Middle frontal gyrus (tissue), 1 donor: ENCODE measurements at regions not wholly inside any gene's neighbourhood (a gene's known extent, or its start where the extent isn't known, plus 50 kb on each side); places are given as distances from the start of the nearest gene placed in this dataset.
"Not testable (repeated sequence)": the region's sequence is repeated elsewhere in the genome, so short reads cannot be mapped to it uniquely, and the experiment has no call there.

Experiments used
- DNase-seq: peaks from one replicate; pipeline ENCODE4 v3.0.0-alpha.2; 2015; ENCODE audit warnings: low spot score; ENCODE audit errors: extremely low spot score

- DNase-seq: no peak
These were observed 283.8 kb upstream of the CA10 start for GRCh38 chr17:52442350-52442749.

- no peak for DNase-seq
These were observed 262.1 kb upstream of the CA10 start for GRCh38 chr17:52420555-52421078.

GRCh38 chr17:52419229-52419641, 260.7 kb upstream of the CA10 start:
- no peak for DNase-seq

- DNase-seq: no peak
These were observed 252.3 kb upstream of the CA10 start for GRCh38 chr17:52410781-52411180.

GRCh38 chr17:52409222-52409621, 250.7 kb upstream of the CA10 start:
- DNase-seq: not testable (repeated sequence)

GRCh38 chr17:52395308-52395707, 236.8 kb upstream of the CA10 start:
- no peak for DNase-seq

- DNase-seq: no peak
These were observed 231.9 kb upstream of the CA10 start for GRCh38 chr17:52390422-52390821.

- no peak for DNase-seq
These were observed 231.1 kb upstream of the CA10 start for GRCh38 chr17:52389632-52390031.

GRCh38 chr17:52388941-52389340, 230.4 kb upstream of the CA10 start:
- DNase-seq: no peak

GRCh38 chr17:52384695-52385094, 226.2 kb upstream of the CA10 start:
- DNase-seq: no peak

- peak; percentile 31 for DNase-seq
These were observed 225.1 kb upstream of the CA10 start for GRCh38 chr17:52383493-52384100.

- DNase-seq: no peak
These were observed 220.3 kb upstream of the CA10 start for GRCh38 chr17:52378860-52379259.

GRCh38 chr17:52376137-52376536, 217.6 kb upstream of the CA10 start:
- DNase-seq: no peak

- no peak for DNase-seq
These were observed 210.4 kb upstream of the CA10 start for GRCh38 chr17:52368886-52369285.

GRCh38 chr17:52357854-52358253, 199.3 kb upstream of the CA10 start:
- DNase-seq: no peak

GRCh38 chr17:52336796-52337195, 178.3 kb upstream of the CA10 start:
- no peak for DNase-seq

- DNase-seq: no peak
These were observed 147.8 kb upstream of the CA10 start for GRCh38 chr17:52306314-52306713.

GRCh38 chr17:52298881-52299280, 140.4 kb upstream of the CA10 start:
- no peak for DNase-seq

GRCh38 chr17:52297230-52298010, 138.9 kb upstream of the CA10 start:
- no peak for DNase-seq

- no peak for DNase-seq
These were observed 135.8 kb upstream of the CA10 start for GRCh38 chr17:52294301-52294700.

- DNase-seq: no peak
These were observed 129.1 kb upstream of the CA10 start for GRCh38 chr17:52287611-52288010.

- DNase-seq: no peak
These were observed 125.4 kb upstream of the CA10 start for GRCh38 chr17:52283872-52284271.
